ENCODE measurements at regions not wholly inside any gene's neighbourhood (a gene's known extent, or its start where the extent isn't known, plus 50 kb on each side); places are given as distances from the start of the nearest gene placed in this dataset.

- no peak for DNase-seq
- TF ChIP-seq POLR2A (IDR thresholded peaks at IDR 0.05) = no peak
- TF ChIP-seq, protein P1, sequence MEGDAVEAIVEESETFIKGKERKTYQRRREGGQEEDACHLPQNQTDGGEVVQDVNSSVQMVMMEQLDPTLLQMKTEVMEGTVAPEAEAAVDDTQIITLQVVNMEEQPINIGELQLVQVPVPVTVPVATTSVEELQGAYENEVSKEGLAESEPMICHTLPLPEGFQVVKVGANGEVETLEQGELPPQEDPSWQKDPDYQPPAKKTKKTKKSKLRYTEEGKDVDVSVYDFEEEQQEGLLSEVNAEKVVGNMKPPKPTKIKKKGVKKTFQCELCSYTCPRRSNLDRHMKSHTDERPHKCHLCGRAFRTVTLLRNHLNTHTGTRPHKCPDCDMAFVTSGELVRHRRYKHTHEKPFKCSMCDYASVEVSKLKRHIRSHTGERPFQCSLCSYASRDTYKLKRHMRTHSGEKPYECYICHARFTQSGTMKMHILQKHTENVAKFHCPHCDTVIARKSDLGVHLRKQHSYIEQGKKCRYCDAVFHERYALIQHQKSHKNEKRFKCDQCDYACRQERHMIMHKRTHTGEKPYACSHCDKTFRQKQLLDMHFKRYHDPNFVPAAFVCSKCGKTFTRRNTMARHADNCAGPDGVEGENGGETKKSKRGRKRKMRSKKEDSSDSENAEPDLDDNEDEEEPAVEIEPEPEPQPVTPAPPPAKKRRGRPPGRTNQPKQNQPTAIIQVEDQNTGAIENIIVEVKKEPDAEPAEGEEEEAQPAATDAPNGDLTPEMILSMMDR (IDR thresholded peaks at IDR 0.05) = no peak
- Histone ChIP-seq H3K36me3 (no peaks in the 10 kb centered on the region), H3K4me3 (no peak overlapping the region), H3K4me1 (no peaks in the 10 kb centered on the region), H3K27ac (no peak overlapping the region), H3K9me3 (no peaks in the 10 kb centered on the region), H3K27me3 (no peaks in the 10 kb centered on the region)
- intact Hi-C loops (cut with DNase I; ENCODE audit: low total_unique reads) = no loop called here
These were observed 312.2 kb upstream of the SLC14A2 start for GRCh38 chr18:45303026-45303425.

- Histone ChIP-seq H3K27me3 (no peaks in the 10 kb centered on the region), H3K4me3 (no peak overlapping the region), H3K36me3 (no peaks in the 10 kb centered on the region), H3K4me1 (no peaks in the 10 kb centered on the region), H3K27ac (no peak overlapping the region), H3K9me3 (no peaks in the 10 kb centered on the region)
- intact Hi-C loops (cut with DNase I; ENCODE audit: low total_unique reads) = no loop called here
- TF ChIP-seq, protein P1 (IDR thresholded peaks at IDR 0.05) = no peak
- TF ChIP-seq POLR2A (IDR thresholded peaks at IDR 0.05) = no peak
- DNase-seq = no peak
These were observed 310.7 kb upstream of the SLC14A2 start for GRCh38 chr18:45304558-45304957.

GRCh38 chr18:45312555-45313126 is 302.6 kb upstream of the SLC14A2 start:
- TF ChIP-seq POLR2A (IDR thresholded peaks at IDR 0.05) = no peak
- TF ChIP-seq, protein P1 (IDR thresholded peaks at IDR 0.05) = no peak
- Histone ChIP-seq H3K4me3 (no peak overlapping the region), H3K27ac (no peak overlapping the region), H3K27me3 (no peaks in the 10 kb centered on the region), H3K4me1 (no peaks in the 10 kb centered on the region), H3K9me3 (no peaks in the 10 kb centered on the region), H3K36me3 (no peaks in the 10 kb centered on the region)
- intact Hi-C loops (cut with DNase I; ENCODE audit: low total_unique reads) = no loop called here
- no peak for DNase-seq

DNA sequence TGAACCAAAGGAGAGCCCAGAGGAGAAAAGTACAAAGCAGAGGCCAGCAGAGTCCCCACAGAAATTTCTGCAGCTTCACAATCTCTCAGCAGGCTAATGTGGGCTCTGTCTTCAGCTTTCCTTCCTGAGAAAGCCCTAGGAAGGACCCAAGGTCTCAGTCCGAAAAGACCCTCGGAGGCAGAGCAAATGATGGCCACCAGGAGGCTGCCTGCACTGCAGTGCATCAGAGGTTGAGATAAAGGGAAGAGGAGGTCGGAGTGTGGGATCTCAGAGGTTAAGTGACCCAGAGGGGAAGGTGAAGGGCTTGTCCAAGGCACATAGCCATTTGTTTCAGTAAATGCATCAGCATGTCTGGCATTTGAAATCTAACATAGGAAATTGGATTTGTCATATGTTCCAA is 299.1 kb upstream of the SLC14A2 start:
- intact Hi-C loops (cut with DNase I; ENCODE audit: low total_unique reads) = no loop called here

GRCh38 chr18:45317948-45318640 is 297.2 kb upstream of the SLC14A2 start:
- no peaks in the 10 kb centered on the region for H3K9me3 ChIP-seq
- no peaks in the 10 kb centered on the region for H3K4me1 ChIP-seq
- H3K27ac ChIP-seq = no peak overlapping the region
- no peak overlapping the region for H3K4me3 ChIP-seq
- H3K27me3 ChIP-seq = no peaks in the 10 kb centered on the region
- TF ChIP-seq, protein P1 (IDR thresholded peaks at IDR 0.05) = no peak
- no peak for TF ChIP-seq POLR2A (IDR thresholded peaks at IDR 0.05)
- intact Hi-C loops (cut with DNase I; ENCODE audit: low total_unique reads) = no loop called here
- DNase-seq = no peak
- no peaks in the 10 kb centered on the region for H3K36me3 ChIP-seq

More for the DNA sequence above, 299.1 kb upstream of the SLC14A2 start:
- Histone ChIP-seq H3K4me3 (no peak overlapping the region), H3K4me1 (no peaks in the 10 kb centered on the region), H3K27ac (no peak overlapping the region), H3K9me3 (no peaks in the 10 kb centered on the region), H3K36me3 (no peaks in the 10 kb centered on the region), H3K27me3 (no peaks in the 10 kb centered on the region)
- TF ChIP-seq, protein P1 (IDR thresholded peaks at IDR 0.05) = no peak
- no peak for TF ChIP-seq POLR2A (IDR thresholded peaks at IDR 0.05)
- no peak for DNase-seq
